AG08396 (cell line): ENCODE measurements at regions not wholly inside any gene's neighbourhood (a gene's known extent, or its start where the extent isn't known, plus 50 kb on each side); places are given as distances from the start of the nearest gene placed in this dataset.

Source experiments
- DNase-seq: peaks from one replicate; pipeline ENCODE4 v3.0.0; 2012; ENCODE audit warnings: low spot score, mixed read lengths

GRCh38 chr11:95717314-95717713 is 72.3 kb downstream of the FAM76B start:
- no peak for DNase-seq

DNA sequence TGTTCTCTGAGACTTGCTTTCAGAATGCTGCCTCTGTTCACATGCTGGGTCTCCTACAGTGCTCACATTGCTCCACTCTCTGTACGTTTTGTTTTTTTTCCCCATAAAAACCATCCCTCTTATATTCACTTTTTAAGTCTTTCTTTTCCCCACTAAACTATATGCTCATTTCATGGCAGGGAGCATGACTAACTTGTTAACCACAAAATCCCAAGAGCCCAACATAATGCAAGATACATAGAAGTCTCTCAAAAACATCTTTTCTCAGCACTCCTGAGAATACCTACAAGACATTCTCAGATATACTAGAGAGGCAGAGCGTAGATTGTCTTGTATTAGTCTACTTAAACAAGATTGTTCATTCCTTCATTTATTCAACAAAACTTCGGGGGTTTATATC is 73.3 kb downstream of the FAM76B start:
- DNase-seq, result no peak

- DNase-seq, result no peak
Observed at GRCh38 chr11:95715777-95716241, 73.8 kb downstream of the FAM76B start.

- no peak for DNase-seq
Observed at GRCh38 chr11:95714843-95715776, 74.5 kb downstream of the FAM76B start.

- no peak for DNase-seq
Observed at GRCh38 chr11:95713428-95713827, 76.2 kb downstream of the FAM76B start.

- DNase-seq, result no peak
Observed at GRCh38 chr11:95711945-95712221, 77.7 kb downstream of the FAM76B start.

DNA sequence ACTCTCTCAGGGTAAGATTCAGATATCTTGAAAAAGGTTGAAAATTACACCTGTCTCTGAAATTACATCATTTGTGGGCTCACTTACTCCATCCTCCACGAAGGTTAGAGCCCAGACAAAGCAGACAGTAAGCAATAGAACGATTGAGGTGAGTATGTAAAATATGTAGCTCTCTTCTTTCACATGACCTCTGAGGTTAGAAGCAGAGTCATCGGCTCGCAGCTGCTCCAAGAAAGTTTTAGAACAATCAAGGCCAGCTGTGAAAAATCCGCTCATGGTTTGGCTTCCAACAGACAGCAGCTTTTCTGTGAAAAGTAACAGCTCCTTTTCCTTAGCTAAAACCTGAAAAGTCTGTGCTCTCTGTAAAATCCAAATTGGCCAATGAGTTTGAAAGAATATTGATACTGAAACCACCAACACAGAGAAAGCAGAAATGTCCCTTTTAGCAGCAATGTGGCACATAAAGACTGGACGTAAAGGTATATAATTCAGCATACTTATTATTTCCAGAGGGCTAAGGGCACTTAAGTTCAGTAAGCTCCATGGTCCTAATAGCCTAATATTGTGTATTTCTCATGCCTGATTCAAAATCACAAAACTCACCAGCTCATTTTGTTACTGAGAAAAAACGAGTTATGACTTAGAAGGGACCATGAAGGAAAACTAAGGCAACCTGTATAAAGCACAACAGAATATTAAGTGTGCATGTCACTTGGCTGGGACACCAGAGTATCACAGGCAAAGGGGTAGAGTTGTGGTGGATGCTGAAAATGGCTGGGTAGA is 78.2 kb downstream of the FAM76B start:
- DNase-seq, result no peak

- DNase-seq, result no peak
Observed at GRCh38 chr11:95708681-95709080, 80.9 kb downstream of the FAM76B start.

- DNase-seq, result no peak
Observed at GRCh38 chr11:95706974-95707387, 82.6 kb downstream of the FAM76B start.

DNA sequence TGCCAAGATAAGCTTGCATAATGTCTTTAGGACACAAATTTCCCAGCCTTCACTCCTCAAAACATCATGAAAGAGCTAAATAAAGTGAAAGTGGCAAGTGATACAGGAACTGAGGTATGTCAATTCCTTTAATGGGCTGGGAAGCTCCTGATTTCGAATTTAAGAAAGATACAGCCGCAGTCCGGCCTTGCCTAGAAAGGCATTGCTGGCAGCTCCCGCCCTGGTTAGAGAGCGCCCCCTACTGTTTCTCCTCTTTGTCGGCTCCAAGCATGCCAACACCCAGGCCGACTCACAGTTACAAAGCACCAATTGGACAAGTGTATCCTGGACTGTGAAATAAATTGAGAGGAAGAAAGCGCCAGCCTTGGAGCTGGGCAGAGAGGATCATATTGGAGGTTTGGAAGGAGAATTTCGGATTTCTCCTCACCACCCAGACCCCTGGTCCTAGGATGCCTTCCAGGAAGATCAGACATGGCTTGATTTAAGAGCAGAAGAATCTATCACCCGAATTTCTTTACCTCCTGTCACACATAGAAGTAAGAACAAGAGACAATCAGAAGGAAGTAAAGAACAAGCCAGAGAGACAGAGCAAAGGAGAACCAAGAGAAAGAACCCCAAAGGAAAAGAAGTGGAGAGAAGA is 84.0 kb downstream of the FAM76B start:
- peak; percentile 78 for DNase-seq

GRCh38 chr11:95704865-95705264 is 84.7 kb downstream of the FAM76B start:
- DNase-seq, result no peak

- no peak for DNase-seq
Observed at GRCh38 chr11:95703049-95703448, 86.5 kb downstream of the FAM76B start.

DNA sequence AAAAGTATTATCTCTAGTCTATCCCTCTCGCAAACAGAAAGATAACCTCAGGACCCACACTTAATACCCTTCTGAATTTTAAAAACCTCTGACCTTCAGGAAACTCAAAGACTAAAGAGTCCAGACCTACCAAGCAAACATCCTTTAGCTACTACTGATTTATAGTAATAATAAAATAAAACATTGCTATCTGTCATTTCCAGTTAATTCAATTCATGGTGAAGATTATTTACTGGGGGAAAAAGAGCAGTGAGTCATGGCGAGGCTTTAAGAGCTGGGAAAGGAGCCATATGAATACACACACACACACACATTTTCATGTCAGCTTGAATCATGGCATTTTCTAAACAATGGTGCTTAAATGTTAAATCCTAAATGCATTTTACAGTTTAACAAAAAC is 87.1 kb downstream of the FAM76B start:
- DNase-seq, result peak; percentile 42

- DNase-seq, result no peak
Observed at GRCh38 chr11:95700471-95700817, 89.1 kb downstream of the FAM76B start.

DNA sequence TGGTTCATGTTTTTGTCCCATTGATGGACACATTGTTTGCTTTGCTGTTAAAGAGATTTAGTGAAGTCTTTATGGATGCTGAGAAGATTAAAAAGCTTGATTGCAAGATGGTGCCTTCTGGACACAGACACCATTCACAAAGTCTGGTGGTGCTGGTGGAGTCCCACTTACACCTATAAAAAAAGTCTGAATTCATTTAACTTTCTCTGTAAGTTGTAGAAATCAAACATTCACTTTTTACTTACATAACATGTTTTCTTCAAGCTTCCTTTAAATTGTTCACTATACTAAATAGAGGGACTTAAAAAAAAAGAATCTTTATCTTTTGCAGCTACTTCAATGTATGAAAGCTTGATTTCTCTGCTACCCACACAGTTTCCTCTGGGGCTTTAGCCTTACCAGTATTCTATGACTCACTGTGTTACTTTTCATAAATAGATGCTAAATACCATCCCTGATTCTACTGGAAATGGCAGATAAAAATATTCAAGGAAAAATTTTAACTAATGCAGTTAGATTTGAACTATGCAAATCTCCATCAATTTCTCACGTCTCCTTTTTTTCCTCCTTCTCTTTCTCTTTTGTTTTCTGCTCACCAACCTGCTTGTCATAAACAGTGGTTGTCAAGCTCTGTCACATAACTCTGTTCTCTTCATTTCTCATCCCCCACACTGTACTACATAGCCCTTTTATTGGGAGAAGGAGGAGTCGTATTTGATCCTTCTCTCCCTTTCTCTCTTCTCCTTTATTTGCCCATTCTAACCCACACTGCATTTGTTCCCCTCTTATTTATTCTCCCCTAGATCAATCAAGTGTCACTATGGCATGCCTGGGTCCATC is 89.7 kb downstream of the FAM76B start:
- no peak for DNase-seq

GRCh38 chr11:95698676-95699557 is 90.7 kb downstream of the FAM76B start:
- no peak for DNase-seq

DNA sequence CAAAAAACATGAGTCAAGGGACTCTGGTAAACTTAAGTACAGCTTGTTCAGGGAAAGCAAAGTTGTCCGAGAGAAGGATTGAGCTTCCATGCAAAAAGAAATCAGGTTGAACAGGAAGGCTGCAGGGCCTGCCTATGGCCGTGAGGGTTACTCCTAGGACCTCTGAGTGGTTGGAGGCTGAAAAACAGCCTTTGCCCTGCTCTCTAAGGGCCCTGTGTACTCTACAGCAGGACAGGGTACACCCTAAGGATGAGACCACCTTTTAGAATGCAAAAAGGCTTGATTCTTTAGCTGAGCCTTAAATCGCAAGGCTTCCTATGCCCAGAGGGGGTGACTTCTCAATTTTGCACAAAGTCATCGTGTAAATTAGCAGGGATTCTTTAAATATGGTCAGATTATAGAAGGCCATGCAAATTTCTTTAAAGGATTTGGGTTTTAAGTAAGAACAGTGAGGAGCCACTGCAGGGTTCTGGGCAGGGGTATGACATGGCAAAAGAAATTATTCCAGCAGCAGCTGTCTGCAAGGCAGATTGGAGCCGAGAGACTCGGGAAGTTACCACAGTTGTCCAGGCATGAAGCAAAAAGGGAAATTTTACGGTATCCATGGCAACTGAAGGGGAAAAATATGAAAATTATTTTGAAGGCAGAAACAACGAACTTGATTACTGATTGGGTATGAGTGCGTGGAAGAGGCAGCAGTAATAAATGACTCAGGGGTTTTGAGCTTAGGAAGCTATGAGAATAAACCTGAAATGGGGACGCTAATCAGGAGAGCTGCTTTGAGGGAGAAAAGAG is 91.8 kb downstream of the FAM76B start:
- no peak for DNase-seq

- DNase-seq, result no peak
Observed at GRCh38 chr11:95695181-95695580, 94.4 kb downstream of the FAM76B start.

GRCh38 chr11:95693298-95693697 is 96.3 kb downstream of the FAM76B start:
- DNase-seq, result no peak
